ENCODE measurements at regions not wholly inside any gene's neighbourhood (a gene's known extent, or its start where the extent isn't known, plus 50 kb on each side); places are given as distances from the start of the nearest gene placed in this dataset.

DNA sequence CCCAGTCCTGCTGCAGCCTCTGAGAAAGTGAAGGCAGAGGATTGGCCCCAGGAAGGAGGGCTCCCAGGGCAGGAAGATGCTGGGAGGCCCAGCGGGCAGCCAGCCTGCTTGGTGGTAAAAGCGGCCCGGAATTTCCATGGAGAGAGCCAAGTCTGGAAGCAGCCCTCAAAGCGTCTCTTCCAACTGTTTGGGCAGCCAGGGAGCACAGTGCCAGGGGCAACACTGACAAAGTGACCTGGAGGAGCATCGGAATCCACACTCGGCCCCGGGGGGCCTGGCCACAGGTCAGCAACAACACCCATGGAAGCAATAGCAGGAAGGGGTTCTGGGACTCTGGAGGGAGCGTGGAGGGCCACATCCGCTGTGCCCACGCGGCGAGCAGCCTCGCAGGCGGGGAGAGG, 63.2 kb upstream of the FGFR2 start:
- no peak for DNase-seq

- DNase-seq: no peak
These were observed 61.0 kb upstream of the FGFR2 start for GRCh38 chr10:121659236-121659635.

DNA sequence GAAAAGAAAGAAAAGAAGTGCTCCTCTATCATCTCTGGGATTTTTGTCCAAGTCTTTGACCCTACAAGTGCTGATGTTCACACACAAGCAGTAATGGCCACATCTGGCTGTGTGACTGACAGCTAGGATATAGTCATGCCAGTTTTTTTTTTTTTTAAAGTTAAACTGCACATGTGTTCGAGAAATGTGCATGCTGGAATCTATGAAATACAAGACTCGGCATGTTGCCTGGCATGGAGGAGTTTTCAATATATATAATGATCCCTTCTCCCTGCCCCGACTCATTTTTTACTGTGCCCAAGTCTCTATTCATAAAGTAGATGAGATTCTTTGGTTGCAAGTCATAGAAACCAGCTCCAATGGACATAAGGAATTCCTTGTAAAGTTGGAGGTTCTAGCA, 60.4 kb upstream of the FGFR2 start:
- no peak for DNase-seq

GRCh38 chr10:121658111-121658510, 59.9 kb upstream of the FGFR2 start:
- DNase-seq: no peak

DNA sequence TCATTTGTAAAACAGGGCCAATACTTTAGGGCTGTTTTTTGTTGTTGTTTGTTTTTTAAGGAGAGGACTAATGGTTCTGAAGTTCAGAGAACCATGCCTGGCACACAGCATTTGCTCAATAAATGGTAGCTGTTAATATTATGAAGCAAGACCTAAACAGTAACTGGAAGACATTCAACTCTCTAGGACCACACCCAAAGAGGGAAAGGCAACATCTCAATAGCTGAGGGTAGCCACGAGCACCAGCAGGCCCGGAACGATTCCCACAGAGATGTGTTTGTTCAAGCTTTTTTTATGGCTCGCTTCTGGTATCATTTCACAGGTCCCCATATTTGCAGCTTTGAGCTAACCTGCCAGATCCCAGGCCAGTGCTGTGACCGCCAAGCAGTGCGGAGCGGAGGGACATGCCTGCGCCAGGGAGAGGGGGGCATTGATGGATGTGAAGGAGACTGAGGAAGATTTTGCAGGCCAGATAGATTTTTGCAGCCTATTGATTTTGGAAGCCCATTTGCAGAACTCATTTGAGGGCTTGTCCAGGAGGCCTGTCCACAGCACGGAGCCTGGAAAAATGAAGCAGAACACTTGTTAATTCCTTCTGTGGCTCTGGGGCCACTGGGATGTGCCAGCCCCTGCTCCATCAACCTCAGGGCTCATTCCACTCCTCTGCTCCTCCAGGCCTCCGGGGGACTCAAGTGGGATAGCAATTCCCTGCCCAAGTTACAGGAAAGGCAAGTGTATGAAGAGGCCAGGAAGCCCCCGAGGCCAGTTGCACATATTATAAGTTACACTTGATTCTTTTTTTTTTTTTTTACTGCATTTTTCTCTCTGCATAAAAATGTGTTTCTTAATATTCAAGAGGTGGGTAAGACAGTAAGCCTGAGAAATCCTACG, 57.3 kb upstream of the FGFR2 start:
- DNase-seq: no peak

DNA sequence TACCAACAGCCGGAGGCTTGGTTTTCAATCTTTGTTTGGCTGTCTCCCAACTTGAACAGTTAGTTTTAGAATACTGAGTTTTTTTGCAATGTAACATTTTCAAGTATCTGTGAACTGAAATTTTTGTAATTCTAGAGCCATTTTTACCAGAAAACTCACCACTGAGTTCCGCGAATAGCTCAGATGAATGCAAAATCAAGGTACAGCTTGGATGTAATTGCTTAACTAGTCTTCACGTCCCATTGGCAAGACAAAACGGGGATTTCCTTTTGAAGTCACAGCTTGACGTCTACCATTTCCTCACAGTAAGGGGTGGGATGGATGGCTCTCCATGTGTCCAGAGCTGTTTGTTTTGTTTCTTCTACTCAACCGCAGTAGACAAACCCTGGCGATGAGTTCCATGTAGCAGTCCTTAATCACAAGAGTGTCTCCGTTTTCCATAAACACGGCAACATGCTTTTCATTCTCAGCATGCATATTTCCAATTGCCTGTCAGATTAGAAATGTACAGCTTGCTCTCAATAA, 55.8 kb upstream of the FGFR2 start:
- no peak for DNase-seq

DNA sequence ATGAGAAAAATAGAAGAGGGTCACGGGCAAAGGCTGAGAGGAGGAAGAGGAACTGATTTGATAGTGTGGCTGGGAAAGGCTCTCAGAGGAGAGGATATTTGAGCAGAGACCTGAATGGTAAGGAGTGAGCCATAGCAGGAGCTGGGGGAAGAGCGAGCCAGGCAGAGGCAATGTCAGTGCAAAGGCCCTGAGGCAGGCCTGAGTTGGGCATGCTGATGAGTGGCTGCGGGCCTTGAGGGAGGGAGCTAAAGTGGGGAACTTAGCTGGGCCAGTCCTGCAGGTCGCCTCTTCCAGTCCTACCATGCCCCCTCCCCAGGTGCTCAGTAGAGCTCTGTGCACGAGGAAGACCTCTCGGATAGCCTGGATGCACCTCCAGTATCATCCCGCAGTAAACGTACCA, 55.4 kb upstream of the FGFR2 start:
- no peak for DNase-seq

DNA sequence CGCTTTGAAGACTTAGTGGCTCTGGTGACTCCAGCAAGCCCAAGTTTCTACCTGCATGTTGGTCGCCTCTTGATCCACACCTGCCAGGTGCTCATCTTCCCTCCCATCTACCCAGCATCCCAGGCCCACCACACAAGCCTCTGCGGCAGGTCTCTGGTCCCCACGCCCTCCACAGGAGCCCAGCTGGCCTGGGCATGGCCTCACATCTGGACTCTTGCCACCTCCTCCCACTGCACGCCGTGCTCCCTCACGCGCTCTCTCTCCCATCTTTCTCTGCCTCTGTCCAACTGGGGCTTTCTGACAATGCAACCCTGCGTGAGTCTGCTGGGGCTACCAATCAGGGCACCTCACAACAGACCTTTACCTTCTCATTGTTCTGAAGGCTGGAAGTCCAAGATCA, 50.2 kb upstream of the FGFR2 start:
- no peak for DNase-seq

GRCh38 chr10:121648059-121648458, 49.8 kb upstream of the FGFR2 start:
- DNase-seq: no peak

All from NCI-H2029 (cell line).